H9 (cell line): ENCODE measurements at regions not wholly inside any gene's neighbourhood (a gene's known extent, or its start where the extent isn't known, plus 50 kb on each side); places are given as distances from the start of the nearest gene placed in this dataset.

Experiments used
- DNase-seq: peaks from one replicate; pipeline ENCODE4 v3.0.0-alpha.2; 2017
- H2AFZ ChIP-seq: one replicate; pipeline ENCODE4 v1.6.1; 2013; ENCODE audit warnings: mild to moderate bottlenecking, low read length, control low read depth, moderate library complexity
- H2AK5ac ChIP-seq: 2 replicates; pipeline ENCODE4 v1.6.1; 2013; ENCODE audit warnings: low read length, control low read depth, mixed read lengths; ENCODE audit not compliant: insufficient read length
- H2BK120ac ChIP-seq: one replicate; pipeline ENCODE4 v1.6.1; 2013; ENCODE audit warnings: low read depth, mild to moderate bottlenecking, low read length, control low read depth, inconsistent platforms; ENCODE audit not compliant: poor library complexity, severe bottlenecking
- H2BK12ac ChIP-seq: 2 replicates; pipeline ENCODE4 v1.6.1; 2013; ENCODE audit warnings: low read length, control low read depth, mixed read lengths, low read depth; ENCODE audit not compliant: insufficient read length
- H2BK15ac ChIP-seq: 2 replicates; pipeline ENCODE4 v1.6.1; 2013; ENCODE audit warnings: low read depth, low read length, control low read depth
- H2BK20ac ChIP-seq: one replicate; pipeline ENCODE4 v1.6.1; 2013; ENCODE audit warnings: low read depth, mild to moderate bottlenecking, low read length, control low read depth, inconsistent platforms; ENCODE audit not compliant: poor library complexity, severe bottlenecking
- H2BK5ac ChIP-seq: 2 replicates; pipeline ENCODE4 v1.6.1; 2013; ENCODE audit warnings: low read length, control low read depth, mixed read lengths; ENCODE audit not compliant: insufficient read length
- H3K14ac ChIP-seq: 2 replicates; pipeline ENCODE4 v1.6.1; 2013; ENCODE audit warnings: low read length, control low read depth; ENCODE audit not compliant: insufficient read depth
- H3K18ac ChIP-seq: 2 replicates; pipeline ENCODE4 v1.6.1; 2013; ENCODE audit warnings: low read depth, mild to moderate bottlenecking, mixed read lengths, low read length, control low read depth; ENCODE audit not compliant: insufficient read length
- H3K23ac ChIP-seq: 2 replicates; pipeline ENCODE4 v1.6.1; 2013; ENCODE audit warnings: low read length, control low read depth, mixed read lengths, low read depth; ENCODE audit not compliant: insufficient read length
- H3K23me2 ChIP-seq: 2 replicates; pipeline ENCODE4 v1.6.1; 2013; ENCODE audit warnings: low read depth, mild to moderate bottlenecking, mixed read lengths, low read length, control low read depth; ENCODE audit not compliant: insufficient read length, poor library complexity, severe bottlenecking
- H3K27ac ChIP-seq: 2 replicates; pipeline ENCODE4 v1.5.1; 2013; ENCODE audit warnings: low read length, control low read depth, mixed read lengths, low read depth; ENCODE audit not compliant: insufficient read length
- H3K27me3 ChIP-seq: 2 replicates; pipeline ENCODE4 v1.6.1; 2013; ENCODE audit warnings: low read length, control low read depth, inconsistent platforms; ENCODE audit not compliant: insufficient read depth
- H3K4ac ChIP-seq: 2 replicates; pipeline ENCODE4 v1.6.1; 2013; ENCODE audit warnings: low read depth, mild to moderate bottlenecking, control low read depth, inconsistent platforms, low read length, moderate library complexity
- H3K4me1 ChIP-seq: 2 replicates; pipeline ENCODE4 v1.6.1; 2013; ENCODE audit warnings: low read length, control low read depth, inconsistent platforms; ENCODE audit not compliant: insufficient read depth
- H3K4me2 ChIP-seq: 2 replicates; pipeline ENCODE4 v1.6.1; 2013; ENCODE audit warnings: low read length, control low read depth, mixed read lengths; ENCODE audit not compliant: insufficient read length, insufficient read depth
- H3K56ac ChIP-seq: 2 replicates; pipeline ENCODE4 v1.6.1; 2013; ENCODE audit warnings: low read depth, mild to moderate bottlenecking, mixed read lengths, low read length, control low read depth; ENCODE audit not compliant: insufficient read length
- H3K79me1 ChIP-seq: 2 replicates; pipeline ENCODE4 v1.6.1; 2013; ENCODE audit warnings: low read depth, mild to moderate bottlenecking, moderate library complexity, low read length, control low read depth, inconsistent platforms; ENCODE audit not compliant: insufficient read depth, poor library complexity, severe bottlenecking
- H3K79me2 ChIP-seq: 2 replicates; pipeline ENCODE4 v1.6.1; 2013; ENCODE audit warnings: low read length, control low read depth, inconsistent platforms; ENCODE audit not compliant: insufficient read depth
- H3K9ac ChIP-seq: 2 replicates; pipeline ENCODE4 v1.6.1; 2013; ENCODE audit warnings: low read length, control low read depth, mixed read lengths; ENCODE audit not compliant: insufficient read length; ENCODE audit errors: extremely low read depth
- H3K9me3 ChIP-seq: one replicate; pipeline ENCODE4 v1.6.1; 2013; ENCODE audit warnings: low read depth, low read length, inconsistent platforms; ENCODE audit not compliant: control insufficient read depth
- H3T11ph ChIP-seq: one replicate; pipeline ENCODE4 v1.6.1; 2013; ENCODE audit warnings: mild to moderate bottlenecking, low read length, control low read depth, inconsistent platforms
- H4K20me1 ChIP-seq: one replicate; pipeline ENCODE4 v1.6.1; 2013; ENCODE audit not compliant: control insufficient read depth, insufficient read length, insufficient read depth
- H4K5ac ChIP-seq: 2 replicates; pipeline ENCODE4 v1.6.1; 2013; ENCODE audit warnings: low read depth, mild to moderate bottlenecking, mixed read lengths, low read length, control low read depth; ENCODE audit not compliant: insufficient read length
- H4K8ac ChIP-seq: replicated peaks from 2 replicates; pipeline ENCODE4 v1.6.1; 2013; ENCODE audit warnings: low read length, control low read depth, mixed read lengths, low read depth; ENCODE audit not compliant: insufficient read length
- H4K91ac ChIP-seq: 2 replicates; pipeline ENCODE4 v1.6.1; 2013; ENCODE audit warnings: low read depth, mild to moderate bottlenecking, moderate library complexity, mixed read lengths, low read length, control low read depth; ENCODE audit not compliant: insufficient read length
- H3K27ac Mint-ChIP-seq, 3 experiments: 2 replicates in 2 of 3; 3 replicates in 1 of 3; pipeline ENCODE4 v1.8.0; 2020 to 2021; ENCODE audit warnings: mixed read lengths in 3 of 3, mild to moderate bottlenecking in 1 of 3, moderate library complexity in 1 of 3
- H3K27me3 Mint-ChIP-seq: 2 replicates; pipeline ENCODE4 v1.8.0; 2021; ENCODE audit warnings: low read depth, mild to moderate bottlenecking, moderate library complexity, mixed read lengths
- H3K36me3 Mint-ChIP-seq, 3 experiments: 2 replicates in 2 of 3; 3 replicates in 1 of 3; pipeline ENCODE4 v1.8.0; 2020 to 2021; ENCODE audit warnings: low read depth in 3 of 3, mixed read lengths in 3 of 3; ENCODE audit not compliant: insufficient read depth in 1 of 3
- H3K4me1 Mint-ChIP-seq, 2 experiments: 2 replicates each; pipeline ENCODE4 v1.8.0; 2020; ENCODE audit warnings: mixed read lengths in 2 of 2
- H3K4me3 Mint-ChIP-seq, 2 experiments: 2 replicates in 1 of 2; 3 replicates in 1 of 2; pipeline ENCODE4 v1.8.0; 2020 to 2021; ENCODE audit warnings: mild to moderate bottlenecking in 2 of 2, mixed read lengths in 2 of 2, moderate library complexity in 1 of 2
- H3K9me3 Mint-ChIP-seq, 2 experiments: 2 replicates in 1 of 2; 3 replicates in 1 of 2; pipeline ENCODE4 v1.8.0; 2020; ENCODE audit warnings: mild to moderate bottlenecking in 2 of 2, mixed read lengths in 2 of 2, moderate library complexity in 1 of 2
- CTCF ChIP-seq: fragments of 200-600 bp; sonication (generic); conservative IDR thresholded peaks from 3 replicates; pipeline ENCODE4 v1.8.0; 2021; ENCODE audit warnings: antibody characterized with exemption, mild to moderate bottlenecking
- WGBS: extraction: QIAGEN DNeasy Blood & Tissue Kit; methylation state at CpG from one replicate; pipeline ENCODE4 v1.1.7; 2013; ENCODE audit warnings: missing lambda C conversion rate, low lambda C conversion rate, mixed read lengths; ENCODE audit not compliant: insufficient read length; ENCODE audit errors: extremely low coverage; 5-methylcytosine and 5-hydroxymethylcytosine counted together

- Histone ChIP-seq H2BK5ac (no peak overlapping the region), H3K4ac (no peak overlapping the region), H3K14ac (no peak overlapping the region), H2BK120ac (no peak overlapping the region), H4K5ac (no peak overlapping the region), H3K23ac (no peak overlapping the region), H3K18ac (no peak overlapping the region), H3K9ac (no peak overlapping the region), H2BK15ac (no peak overlapping the region), H3K4me2 (no peak overlapping the region), H2AK5ac (no peak overlapping the region), H2BK12ac (no peak overlapping the region), H3K27ac (no peak overlapping the region), H4K91ac (no peak overlapping the region), H3T11ph (no peak overlapping the region), H4K8ac (no peak overlapping the region), H3K23me2 (no peaks in the 10 kb centered on the region), H2BK20ac (no peak overlapping the region), H3K79me2 (no peaks in the 10 kb centered on the region), H4K20me1 (no peaks in the 10 kb centered on the region), H3K4me1 (no peaks in the 10 kb centered on the region), H3K9me3 (no peaks in the 10 kb centered on the region), H2AFZ (no peak overlapping the region), H3K56ac (no peak overlapping the region), H3K79me1 (no peaks in the 10 kb centered on the region), H3K27me3 (no peaks in the 10 kb centered on the region)
- H3K4me1 Mint-ChIP-seq, result peaks cover 15 to 22% of the 10 kb centered on the region in 2 experiments
- no peaks in the 10 kb centered on the region; a peak in 2 of 7 replicates for H3K36me3 Mint-ChIP-seq
- no peak for DNase-seq
- peaks cover 0 to 3% of the 10 kb centered on the region in 2 experiments; a peak in 2 of 5 replicates for H3K9me3 Mint-ChIP-seq
- H3K27ac Mint-ChIP-seq, result no peak overlapping the region
- H3K4me3 Mint-ChIP-seq, result no peak overlapping the region
- no CpG with 5 or more reads among the region's 8 CpGs for WGBS
- TF ChIP-seq CTCF, result no peak
- no peaks in the 10 kb centered on the region for H3K27me3 Mint-ChIP-seq
Measured at GRCh38 chr22:47698906-47699305, 936.5 kb downstream of the TBC1D22A start.
